ENCODE measurements at regions not wholly inside any gene's neighbourhood (a gene's known extent, or its start where the extent isn't known, plus 50 kb on each side); places are given as distances from the start of the nearest gene placed in this dataset.
"Not testable (repeated sequence)": the region's sequence is repeated elsewhere in the genome, so short reads cannot be mapped to it uniquely, and the experiment has no call there.

GRCh38 chr2:129388870-129389269 is 590.6 kb upstream of the RAB6C start:
- no peak overlapping the region for H3K27ac ChIP-seq (ENCODE audit: low read length)
- no peaks in the 10 kb centered on the region for H3K4me1 ChIP-seq (ENCODE audit: insufficient read depth, low read length)

DNA sequence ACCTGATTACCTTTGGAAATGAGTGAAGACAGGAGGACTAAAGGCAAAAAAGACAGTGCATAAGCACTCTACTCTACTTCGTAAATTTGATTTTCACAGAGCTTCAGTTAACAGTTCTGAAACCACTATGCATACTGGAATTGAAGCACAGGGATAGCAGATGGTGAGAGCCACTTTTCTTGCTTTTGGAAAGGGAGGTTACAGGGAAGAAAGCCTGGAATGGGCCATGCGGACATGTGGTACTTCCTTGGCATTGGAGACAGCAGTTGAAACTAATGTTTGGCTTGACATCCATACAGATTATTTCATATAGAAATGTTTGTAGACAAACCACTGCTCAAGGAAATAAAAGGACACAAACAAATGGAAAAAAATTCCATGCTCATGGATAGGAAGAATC is 585.6 kb upstream of the RAB6C start:
- Histone ChIP-seq H3K36me3 (ENCODE audit: insufficient read depth, low read depth, low read length) (no peaks in the 10 kb centered on the region), H3K27me3 (ENCODE audit: insufficient read depth, low read length) (no peaks in the 10 kb centered on the region), H3K4me1 (ENCODE audit: insufficient read depth, low read length) (no peaks in the 10 kb centered on the region), H3K9ac (ENCODE audit: low read depth, low read length) (no peak overlapping the region), H3K27ac (ENCODE audit: low read length) (no peak overlapping the region), H3K4me3 (ENCODE audit: low read length) (no peak overlapping the region), H3K9me3 (ENCODE audit: insufficient read depth, low read depth, low read length) (no peaks in the 10 kb centered on the region)

More at GRCh38 chr2:129388870-129389269, 590.6 kb upstream of the RAB6C start:
- H3K36me3 ChIP-seq (ENCODE audit: insufficient read depth, low read depth, low read length): no peaks in the 10 kb centered on the region
- H3K4me3 ChIP-seq (ENCODE audit: low read length): no peak overlapping the region
- H3K27me3 ChIP-seq (ENCODE audit: insufficient read depth, low read length): no peaks in the 10 kb centered on the region
- no peaks in the 10 kb centered on the region for H3K9me3 ChIP-seq (ENCODE audit: insufficient read depth, low read depth, low read length)
- H3K9ac ChIP-seq (ENCODE audit: low read depth, low read length): no peak overlapping the region

DNA sequence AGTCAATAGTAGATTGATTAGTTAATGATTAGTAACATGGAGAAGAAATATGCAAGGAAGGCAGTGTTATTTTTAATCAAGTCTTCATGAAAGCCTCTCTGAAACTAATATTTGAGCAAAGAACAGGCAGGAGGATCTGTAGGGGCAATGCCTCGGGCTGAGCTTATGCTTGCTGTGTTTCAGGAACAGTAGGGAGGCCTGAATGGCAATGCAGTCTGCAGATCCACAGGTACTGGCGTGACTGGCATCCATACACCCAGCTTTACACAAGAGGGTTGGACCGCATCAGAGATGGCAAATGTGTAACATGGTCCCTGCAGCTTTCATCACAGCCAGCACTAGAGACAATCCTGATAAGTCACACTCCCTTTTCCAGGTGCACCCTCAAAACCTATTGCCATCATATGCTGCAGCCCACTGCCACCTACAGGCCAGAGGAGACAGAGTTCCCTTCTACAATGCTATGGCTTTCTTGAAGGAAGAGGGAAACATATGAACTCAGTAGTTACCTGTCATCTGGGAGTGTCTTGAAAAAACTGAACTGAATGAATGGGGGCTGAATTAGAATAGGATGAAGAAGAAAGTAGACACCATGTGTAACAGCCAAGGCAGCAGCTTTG is 582.4 kb upstream of the RAB6C start:
- Histone ChIP-seq H3K4me1 (ENCODE audit: insufficient read depth, low read length) (no peaks in the 10 kb centered on the region), H3K4me3 (ENCODE audit: low read length) (no peak overlapping the region), H3K27me3 (ENCODE audit: insufficient read depth, low read length) (no peaks in the 10 kb centered on the region), H3K27ac (ENCODE audit: low read length) (no peak overlapping the region), H3K9ac (ENCODE audit: low read depth, low read length) (no peak overlapping the region), H3K36me3 (ENCODE audit: insufficient read depth, low read depth, low read length) (no peaks in the 10 kb centered on the region), H3K9me3 (ENCODE audit: insufficient read depth, low read depth, low read length) (no peaks in the 10 kb centered on the region)

- H3K4me1 ChIP-seq (ENCODE audit: insufficient read depth, low read length): no peaks in the 10 kb centered on the region
- no peaks in the 10 kb centered on the region for H3K9me3 ChIP-seq (ENCODE audit: insufficient read depth, low read depth, low read length)
- H3K36me3 ChIP-seq (ENCODE audit: insufficient read depth, low read depth, low read length): no peaks in the 10 kb centered on the region
- H3K27me3 ChIP-seq (ENCODE audit: insufficient read depth, low read length): no peaks in the 10 kb centered on the region
- H3K9ac ChIP-seq (ENCODE audit: low read depth, low read length): no peak overlapping the region
- H3K4me3 ChIP-seq (ENCODE audit: low read length): no peak overlapping the region
- no peak overlapping the region for H3K27ac ChIP-seq (ENCODE audit: low read length)
Observed at GRCh38 chr2:129400826-129401225, 578.6 kb upstream of the RAB6C start.

- Histone ChIP-seq H3K9ac (ENCODE audit: low read depth, low read length) (no peak overlapping the region), H3K27me3 (ENCODE audit: insufficient read depth, low read length) (no peaks in the 10 kb centered on the region), H3K4me1 (ENCODE audit: insufficient read depth, low read length) (no peaks in the 10 kb centered on the region), H3K27ac (ENCODE audit: low read length) (no peak overlapping the region), H3K4me3 (ENCODE audit: low read length) (no peak overlapping the region), H3K36me3 (ENCODE audit: insufficient read depth, low read depth, low read length) (no peaks in the 10 kb centered on the region), H3K9me3 (ENCODE audit: insufficient read depth, low read depth, low read length) (no peaks in the 10 kb centered on the region)
Observed at GRCh38 chr2:129402076-129402475, 577.4 kb upstream of the RAB6C start.

GRCh38 chr2:129404000-129404685 is 575.3 kb upstream of the RAB6C start:
- no peak overlapping the region for H3K4me3 ChIP-seq (ENCODE audit: low read length)
- H3K9ac ChIP-seq (ENCODE audit: low read depth, low read length): no peak overlapping the region
- H3K9me3 ChIP-seq (ENCODE audit: insufficient read depth, low read depth, low read length): no peaks in the 10 kb centered on the region
- H3K4me1 ChIP-seq (ENCODE audit: insufficient read depth, low read length): no peaks in the 10 kb centered on the region
- H3K27ac ChIP-seq (ENCODE audit: low read length): no peak overlapping the region
- H3K27me3 ChIP-seq (ENCODE audit: insufficient read depth, low read length): no peaks in the 10 kb centered on the region
- H3K36me3 ChIP-seq (ENCODE audit: insufficient read depth, low read depth, low read length): no peaks in the 10 kb centered on the region

DNA sequence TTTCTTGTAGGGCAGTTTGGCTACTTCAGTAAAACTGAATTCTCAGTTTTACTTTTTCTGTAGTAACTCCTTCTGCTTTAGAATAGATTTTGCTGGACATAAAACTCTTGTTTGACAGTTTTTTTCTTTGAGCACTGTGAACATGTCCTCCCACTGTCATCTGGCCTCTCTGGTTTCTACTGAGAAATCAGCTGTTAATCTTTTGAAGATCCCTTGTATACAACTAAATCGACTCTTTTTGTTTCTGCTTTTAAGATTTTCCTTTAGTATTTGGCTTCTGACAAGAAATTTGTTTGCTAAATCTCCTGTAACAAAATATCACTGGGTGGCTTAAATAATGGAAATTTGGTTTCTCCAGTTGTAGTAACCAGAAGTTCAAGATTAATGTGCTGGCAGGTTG is 570.9 kb upstream of the RAB6C start:
- no peaks in the 10 kb centered on the region for H3K27me3 ChIP-seq (ENCODE audit: insufficient read depth, low read length)
- H3K36me3 ChIP-seq (ENCODE audit: insufficient read depth, low read depth, low read length): no peaks in the 10 kb centered on the region
- no peak overlapping the region for H3K9ac ChIP-seq (ENCODE audit: low read depth, low read length)
- no peaks in the 10 kb centered on the region for H3K4me1 ChIP-seq (ENCODE audit: insufficient read depth, low read length)
- H3K4me3 ChIP-seq (ENCODE audit: low read length): no peak overlapping the region
- H3K9me3 ChIP-seq (ENCODE audit: insufficient read depth, low read depth, low read length): no peaks in the 10 kb centered on the region
- no peak overlapping the region for H3K27ac ChIP-seq (ENCODE audit: low read length)

DNA sequence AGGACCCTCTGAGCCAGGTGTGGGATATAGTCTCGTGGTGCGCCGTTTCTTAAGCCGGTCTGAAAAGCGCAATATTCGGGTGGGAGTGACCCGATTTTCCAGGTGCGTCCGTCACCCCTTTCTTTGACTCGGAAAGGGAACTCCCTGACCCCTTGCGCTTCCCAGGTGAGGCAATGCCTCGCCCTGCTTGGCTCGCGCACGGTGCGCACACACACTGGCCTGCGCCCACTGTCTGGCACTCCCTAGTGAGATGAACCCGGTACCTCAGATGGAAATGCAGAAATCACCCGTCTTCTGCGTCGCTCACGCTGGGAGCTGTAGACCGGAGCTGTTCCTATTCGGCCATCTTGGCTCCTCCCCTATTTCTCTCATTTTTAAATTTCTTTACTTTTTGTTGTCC is 562.4 kb upstream of the RAB6C start:
- H3K27me3 ChIP-seq (ENCODE audit: insufficient read depth, low read length); H3K4me1 ChIP-seq (ENCODE audit: insufficient read depth, low read length); H3K4me3 ChIP-seq (ENCODE audit: low read length); H3K9me3 ChIP-seq (ENCODE audit: insufficient read depth, low read depth, low read length); H3K9ac ChIP-seq (ENCODE audit: low read depth, low read length); H3K27ac ChIP-seq (ENCODE audit: low read length); H3K36me3 ChIP-seq (ENCODE audit: insufficient read depth, low read depth, low read length): not testable (repeated sequence)

DNA sequence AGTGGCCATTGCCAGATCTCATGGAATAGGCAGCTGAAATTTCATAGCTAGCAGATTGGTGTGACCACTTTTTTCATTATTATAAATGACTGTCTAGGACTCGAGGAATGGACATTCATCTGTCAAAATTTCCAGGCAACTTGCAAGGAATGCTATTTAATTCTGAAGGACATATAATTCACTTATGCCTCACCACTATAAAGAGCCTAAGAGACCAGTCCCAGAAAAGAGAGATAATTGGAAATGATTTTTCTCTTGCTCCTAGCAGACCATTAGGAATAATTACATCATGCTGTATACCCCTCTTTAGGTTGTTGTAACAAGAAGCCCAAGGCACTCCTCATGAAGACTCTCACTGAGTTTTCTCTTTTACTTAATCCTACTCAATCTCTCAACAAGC is 557.4 kb upstream of the RAB6C start:
- Histone ChIP-seq H3K27ac (ENCODE audit: low read length) (no peak overlapping the region), H3K27me3 (ENCODE audit: insufficient read depth, low read length) (no peaks in the 10 kb centered on the region), H3K4me1 (ENCODE audit: insufficient read depth, low read length) (no peaks in the 10 kb centered on the region), H3K9me3 (ENCODE audit: insufficient read depth, low read depth, low read length) (no peaks in the 10 kb centered on the region), H3K9ac (ENCODE audit: low read depth, low read length) (no peak overlapping the region), H3K4me3 (ENCODE audit: low read length) (no peak overlapping the region), H3K36me3 (ENCODE audit: insufficient read depth, low read depth, low read length) (no peaks in the 10 kb centered on the region)

DNA sequence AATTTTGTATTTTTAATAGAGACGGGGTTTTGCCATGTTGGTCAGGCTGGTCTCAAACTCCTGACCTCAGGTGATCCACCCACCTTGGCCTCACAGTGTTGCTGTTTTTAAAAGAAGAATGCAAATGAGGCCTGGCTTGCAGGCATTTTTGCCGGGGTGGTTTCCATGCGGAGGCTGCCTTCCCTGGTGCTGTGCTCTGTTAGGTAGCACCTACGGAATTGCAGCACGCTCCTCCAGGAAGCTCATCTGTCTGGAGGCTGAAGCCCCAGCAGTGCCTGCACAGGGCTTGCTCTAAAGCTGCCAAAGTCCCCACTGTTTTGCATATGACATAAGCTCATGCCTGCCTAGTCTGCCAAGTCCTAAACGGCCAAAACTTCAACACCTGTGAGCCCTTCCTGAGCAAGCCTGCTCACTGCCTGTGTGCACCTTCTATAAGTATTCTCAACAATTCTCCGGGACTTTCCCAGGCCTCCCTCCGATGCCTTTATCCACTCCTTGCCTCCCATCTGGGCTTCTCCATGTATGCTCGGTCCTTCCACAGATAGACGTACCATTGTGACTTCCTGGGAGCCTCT is 551.3 kb upstream of the RAB6C start:
- no peaks in the 10 kb centered on the region for H3K27me3 ChIP-seq (ENCODE audit: insufficient read depth, low read length)
- H3K9ac ChIP-seq (ENCODE audit: low read depth, low read length): no peak overlapping the region
- no peaks in the 10 kb centered on the region for H3K36me3 ChIP-seq (ENCODE audit: insufficient read depth, low read depth, low read length)
- H3K4me1 ChIP-seq (ENCODE audit: insufficient read depth, low read length): no peaks in the 10 kb centered on the region
- H3K4me3 ChIP-seq (ENCODE audit: low read length): no peak overlapping the region
- H3K27ac ChIP-seq (ENCODE audit: low read length): no peak overlapping the region
- H3K9me3 ChIP-seq (ENCODE audit: insufficient read depth, low read depth, low read length): no peaks in the 10 kb centered on the region

GRCh38 chr2:129430911-129431310 is 548.6 kb upstream of the RAB6C start:
- Histone ChIP-seq H3K36me3 (ENCODE audit: insufficient read depth, low read depth, low read length) (no peaks in the 10 kb centered on the region), H3K27me3 (ENCODE audit: insufficient read depth, low read length) (no peaks in the 10 kb centered on the region), H3K9ac (ENCODE audit: low read depth, low read length) (no peak overlapping the region), H3K4me1 (ENCODE audit: insufficient read depth, low read length) (no peaks in the 10 kb centered on the region), H3K27ac (ENCODE audit: low read length) (no peak overlapping the region), H3K4me3 (ENCODE audit: low read length) (no peak overlapping the region), H3K9me3 (ENCODE audit: insufficient read depth, low read depth, low read length) (no peaks in the 10 kb centered on the region)

- no peak overlapping the region for H3K27ac ChIP-seq (ENCODE audit: low read length)
- no peaks in the 10 kb centered on the region for H3K36me3 ChIP-seq (ENCODE audit: insufficient read depth, low read depth, low read length)
- H3K9ac ChIP-seq (ENCODE audit: low read depth, low read length): no peak overlapping the region
- no peaks in the 10 kb centered on the region for H3K9me3 ChIP-seq (ENCODE audit: insufficient read depth, low read depth, low read length)
- no peak overlapping the region for H3K4me3 ChIP-seq (ENCODE audit: low read length)
- no peaks in the 10 kb centered on the region for H3K4me1 ChIP-seq (ENCODE audit: insufficient read depth, low read length)
- H3K27me3 ChIP-seq (ENCODE audit: insufficient read depth, low read length): no peaks in the 10 kb centered on the region
Observed at GRCh38 chr2:129431881-129432280, 547.6 kb upstream of the RAB6C start.
